ENCODE measurements at regions not wholly inside any gene's neighbourhood (a gene's known extent, or its start where the extent isn't known, plus 50 kb on each side); places are given as distances from the start of the nearest gene placed in this dataset.
"Not testable (repeated sequence)": the region's sequence is repeated elsewhere in the genome, so short reads cannot be mapped to it uniquely, and the experiment has no call there.

DNA sequence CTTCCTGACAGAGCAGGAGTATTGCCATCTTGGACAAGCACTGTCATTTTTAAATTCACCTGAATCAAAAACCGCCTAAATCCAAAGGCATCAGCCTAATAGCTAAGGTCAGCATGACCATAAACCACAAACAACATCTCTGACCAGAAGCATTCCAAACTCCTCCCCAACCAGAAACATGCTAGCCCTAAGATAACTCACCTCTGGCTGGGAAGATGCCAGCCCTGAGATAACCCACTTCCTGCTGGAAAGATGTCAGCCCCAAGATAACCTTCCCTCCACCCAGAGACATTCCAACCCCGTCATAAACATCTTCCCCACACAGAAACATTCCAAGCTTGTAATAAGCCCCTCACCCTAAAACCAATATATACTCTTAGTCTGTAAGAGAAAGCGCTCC, 250.1 kb upstream of the NRP1 start:
- TF ChIP-seq EZH2phosphoT487 (IDR thresholded peaks at IDR 0.05; ENCODE audit: insufficient read depth, low read depth); EZH2 (IDR thresholded peaks at IDR 0.05; ENCODE audit: insufficient read depth, poor library complexity, severe bottlenecking): not testable (repeated sequence)
